NCI-H2227 treated with DMSO at 0.1 percent for 48 hours (cell line): ENCODE measurements at regions not wholly inside any gene's neighbourhood (a gene's known extent, or its start where the extent isn't known, plus 50 kb on each side); places are given as distances from the start of the nearest gene placed in this dataset.
"Not testable (repeated sequence)": the region's sequence is repeated elsewhere in the genome, so short reads cannot be mapped to it uniquely, and the experiment has no call there.

ENCODE experiments used
- DNase-seq: peaks from one replicate; lab custom pipeline; 2025; lab: John Stamatoyannopoulos, UW

DNA sequence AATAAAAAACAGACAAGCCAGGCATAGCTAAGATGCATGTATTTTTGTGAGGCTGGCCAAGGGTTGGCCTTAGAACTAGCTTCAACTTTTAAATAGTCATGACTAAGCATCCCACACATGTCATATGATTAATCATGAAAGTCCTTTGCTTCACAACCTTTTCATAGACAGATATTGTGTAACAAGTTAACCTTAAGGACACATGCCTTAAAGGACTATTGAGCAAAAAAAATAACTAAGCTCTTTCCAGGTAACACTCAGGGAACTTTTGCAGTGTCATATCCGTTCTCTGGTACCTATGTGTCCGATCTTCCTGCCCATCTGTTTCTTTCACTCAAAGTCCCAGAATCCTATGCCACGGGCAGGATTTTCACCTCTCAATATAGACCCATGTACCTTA lies 498.4 kb downstream of the STK39 start:
- no peak for DNase-seq

DNA sequence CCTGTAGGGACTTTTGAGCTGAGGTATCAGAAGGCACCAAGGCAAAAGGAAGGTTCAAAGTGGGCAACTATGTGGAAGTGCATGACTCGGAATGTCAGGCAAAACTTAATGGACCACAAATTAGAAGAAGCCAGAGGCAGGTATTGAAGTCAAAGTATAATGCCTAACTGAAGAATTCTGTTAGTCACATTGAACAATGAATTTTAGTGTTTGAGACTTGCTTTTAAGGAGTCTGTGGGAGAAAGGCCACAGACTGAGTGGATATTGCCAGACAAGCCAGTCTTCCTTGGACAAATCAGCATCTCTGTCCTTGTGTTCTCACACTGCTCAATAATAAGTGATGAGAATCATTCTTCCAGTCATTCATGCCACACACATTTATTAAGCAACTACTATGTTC lies 498.9 kb downstream of the STK39 start:
- no peak for DNase-seq

DNA sequence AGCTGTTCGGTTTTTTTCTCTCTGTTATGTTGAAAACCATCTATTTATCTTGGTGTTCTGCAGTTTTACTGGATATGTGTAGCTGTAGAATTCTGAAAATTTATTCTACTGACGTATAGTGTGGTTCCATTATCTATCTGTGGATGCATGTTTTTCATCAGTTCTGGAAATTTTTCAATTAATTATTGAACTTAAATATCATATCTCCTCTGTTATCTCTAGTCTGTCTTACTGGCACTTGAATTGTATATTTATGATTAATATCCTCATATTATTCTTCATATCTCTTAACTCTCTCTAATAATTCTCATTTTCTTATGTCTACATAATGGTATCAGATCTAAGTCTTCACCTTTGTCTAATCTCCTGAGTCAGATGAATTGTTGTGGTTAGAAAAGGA lies 501.7 kb downstream of the STK39 start:
- no peak for DNase-seq

DNA sequence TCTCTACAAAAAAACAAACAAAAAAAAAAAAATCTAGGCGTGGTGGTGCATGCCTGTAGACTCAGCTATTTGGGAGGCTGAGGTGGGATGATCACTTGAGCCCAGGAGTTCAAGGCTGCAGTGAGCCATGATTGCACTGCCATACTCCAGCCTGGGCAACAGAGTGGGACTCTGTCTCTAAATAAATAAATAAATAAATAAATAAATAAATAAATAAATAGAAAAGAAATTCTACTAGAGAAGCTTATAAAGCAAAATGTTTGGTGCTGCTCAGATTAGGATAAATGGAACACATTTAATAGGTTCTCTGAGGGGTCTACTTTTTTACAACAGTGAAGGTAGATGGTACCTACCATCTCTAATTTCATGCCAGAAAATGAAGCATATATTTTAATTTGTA lies 507.5 kb downstream of the STK39 start:
- not testable (repeated sequence) for DNase-seq

DNA sequence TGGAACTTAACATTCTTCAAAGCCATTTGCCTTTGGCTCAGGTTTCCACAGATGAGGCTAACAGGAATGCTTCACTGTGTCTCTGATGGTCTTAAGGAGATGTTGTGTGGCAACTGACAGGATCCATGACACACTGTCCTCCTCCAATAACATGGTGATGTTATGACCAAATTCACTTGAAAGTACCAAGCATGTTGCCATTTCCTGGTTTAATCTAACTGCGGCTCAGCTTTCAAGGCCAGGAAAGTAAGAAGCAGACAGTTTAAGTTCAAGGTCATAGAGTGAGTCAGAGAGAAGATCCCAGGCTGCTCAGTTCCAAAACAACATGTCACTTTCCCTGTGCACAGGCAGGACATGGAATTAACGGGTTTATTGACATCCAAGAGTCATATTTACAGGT lies 513.6 kb downstream of the STK39 start:
- no peak for DNase-seq

DNA sequence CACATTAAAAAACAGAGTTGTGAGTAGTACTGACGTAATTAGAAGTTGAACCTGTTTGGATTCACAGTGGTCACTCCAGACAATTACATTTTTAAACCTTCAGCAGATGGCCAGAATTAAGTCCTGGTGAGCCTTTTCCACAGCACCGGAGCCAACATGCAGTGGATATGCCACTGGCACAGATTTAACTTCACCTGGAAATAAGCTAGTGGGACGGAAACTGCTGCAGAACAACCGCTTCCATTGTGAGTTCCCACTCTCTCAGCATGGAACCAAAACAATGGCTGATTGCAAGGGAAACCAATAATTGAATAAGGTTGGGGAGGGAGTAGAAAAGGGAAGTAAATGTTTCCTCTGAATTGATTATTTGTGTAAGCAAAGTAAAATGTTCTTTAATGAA lies 515.1 kb downstream of the STK39 start:
- no peak for DNase-seq

DNA sequence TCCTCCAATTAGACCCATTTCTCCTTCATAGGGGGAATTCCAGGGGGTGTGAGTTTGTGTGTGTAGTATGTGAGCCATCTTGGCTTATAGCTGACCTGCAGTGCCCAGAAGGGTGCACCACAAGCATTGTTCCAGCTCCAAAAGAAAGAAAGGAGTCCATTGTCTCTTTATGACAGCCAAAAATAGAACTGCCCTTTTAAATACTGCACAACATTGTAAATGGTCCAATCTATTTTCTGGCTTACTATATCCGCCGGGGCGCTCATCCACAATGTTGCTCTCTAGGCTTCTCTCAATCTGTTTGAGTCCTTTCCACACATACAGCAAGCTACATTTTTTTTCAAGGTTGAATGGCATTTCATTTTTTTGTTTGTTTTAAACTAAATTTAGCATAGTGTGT lies 517.5 kb downstream of the STK39 start:
- peak; percentile 56 for DNase-seq

DNA sequence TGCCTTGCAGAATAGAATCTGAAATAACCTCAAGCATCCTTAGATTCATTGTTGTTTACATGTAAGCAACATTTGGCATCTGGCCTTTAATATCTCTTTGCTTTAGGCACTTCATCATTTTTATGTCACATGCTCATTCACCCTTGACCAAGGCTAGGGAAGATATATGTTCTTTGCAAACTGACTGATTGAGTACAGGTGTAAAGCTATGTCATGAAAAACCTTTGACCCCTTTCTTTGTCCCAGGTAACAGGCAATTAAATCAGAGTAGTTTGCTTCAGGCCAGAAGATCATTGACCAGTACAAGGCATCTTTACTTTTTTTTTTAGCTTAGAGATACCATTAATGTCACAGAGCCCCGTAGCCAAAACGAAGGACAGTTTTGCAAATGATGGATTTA lies 520.6 kb downstream of the STK39 start:
- no peak for DNase-seq

DNA sequence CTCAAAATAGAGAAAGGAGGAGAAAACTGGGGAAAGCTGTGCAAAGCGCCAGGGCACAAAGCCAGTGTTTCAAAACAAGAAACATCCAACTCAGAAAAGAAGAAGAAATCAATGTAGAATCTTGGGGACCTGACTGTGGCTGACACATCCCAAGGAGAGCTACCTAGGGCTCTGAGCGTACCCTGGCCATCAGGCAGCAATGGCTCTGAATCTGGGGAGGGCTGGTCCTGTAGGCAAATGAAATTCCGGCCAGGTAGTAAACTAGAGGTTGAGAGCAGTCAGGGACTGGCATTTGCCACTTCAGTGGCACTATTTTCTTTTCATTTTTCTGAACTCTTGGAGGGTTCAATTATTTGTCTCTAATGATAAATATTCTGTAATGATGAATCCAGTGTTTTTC lies 525.8 kb downstream of the STK39 start:
- DNase-seq: no peak

DNA sequence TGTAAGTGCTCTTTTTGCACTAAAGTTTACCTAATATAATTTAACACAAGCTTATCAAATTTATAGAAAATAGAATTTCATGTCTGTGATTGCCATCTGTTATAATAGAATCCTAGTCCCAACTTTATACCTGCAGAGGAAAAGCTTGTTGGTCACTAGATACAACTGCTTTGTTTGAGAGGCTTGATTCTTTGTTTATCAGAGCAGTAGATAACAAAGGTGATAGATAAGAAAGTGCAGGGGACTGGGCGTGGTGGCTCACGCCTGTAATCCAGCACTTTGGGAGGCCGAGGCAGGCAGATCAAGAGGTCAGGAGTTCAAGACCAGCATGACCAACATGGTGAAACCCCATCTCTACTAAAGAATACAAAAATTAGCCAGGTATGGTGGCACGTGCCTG lies 528.0 kb downstream of the STK39 start:
- no peak for DNase-seq

DNA sequence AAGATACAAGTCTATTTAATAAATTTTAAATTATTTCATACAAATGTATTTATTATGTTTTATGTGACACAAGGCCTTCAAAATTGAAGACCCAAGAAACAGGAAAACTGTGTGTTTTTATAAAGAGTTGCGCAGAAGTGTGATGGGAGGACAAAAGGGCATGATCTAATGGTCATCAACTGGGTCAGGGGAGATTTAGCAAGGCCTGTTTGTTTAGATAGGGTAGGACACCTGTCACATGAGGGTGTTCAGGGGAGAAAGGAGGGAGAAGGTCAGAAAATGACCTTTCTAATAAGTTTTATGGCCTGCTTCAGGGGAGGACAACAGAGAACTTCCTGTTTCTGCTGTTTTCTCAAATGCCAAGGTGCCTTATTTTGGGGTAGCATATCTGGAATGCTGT lies 528.8 kb downstream of the STK39 start:
- no peak for DNase-seq

DNA sequence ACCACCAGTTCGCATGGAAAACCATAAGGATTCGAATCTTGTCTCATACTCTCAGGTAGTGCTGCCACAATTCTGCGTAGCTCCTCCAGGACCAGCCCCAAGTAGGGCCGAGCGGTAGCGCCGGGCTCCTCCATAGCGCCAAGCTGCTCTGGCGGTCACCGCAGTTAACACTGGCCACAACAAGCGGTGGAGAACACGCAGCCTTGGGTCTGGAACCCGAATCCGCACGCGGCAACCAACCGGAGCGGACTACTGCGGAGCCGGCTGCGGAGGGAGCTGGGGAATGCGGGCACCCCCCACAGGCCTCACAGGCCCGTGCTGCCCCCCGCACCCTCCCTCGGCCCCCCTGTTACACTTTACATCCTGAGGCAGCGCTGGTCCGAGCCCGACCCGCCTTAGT lies 531.5 kb downstream of the STK39 start:
- no peak for DNase-seq

DNA sequence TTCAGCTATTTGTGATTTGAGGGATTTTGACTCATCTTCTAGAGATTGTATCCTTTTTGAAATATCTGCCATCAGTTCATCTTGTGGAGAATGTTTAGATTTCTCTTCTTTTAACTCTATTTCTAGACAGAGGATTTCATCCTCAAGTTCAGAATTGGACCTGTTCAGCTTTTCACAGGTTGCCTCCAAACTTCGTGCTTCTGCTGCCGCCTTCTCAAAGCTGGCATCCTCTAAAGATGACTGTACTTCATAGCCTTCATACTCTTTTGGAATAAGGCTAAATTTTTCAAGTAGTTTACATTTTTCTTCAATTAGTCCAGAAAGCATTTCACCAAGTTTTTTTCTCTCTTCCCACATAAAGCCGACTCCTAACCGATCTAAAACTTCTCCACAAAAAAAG lies 531.9 kb downstream of the STK39 start:
- not testable (repeated sequence) for DNase-seq

DNA sequence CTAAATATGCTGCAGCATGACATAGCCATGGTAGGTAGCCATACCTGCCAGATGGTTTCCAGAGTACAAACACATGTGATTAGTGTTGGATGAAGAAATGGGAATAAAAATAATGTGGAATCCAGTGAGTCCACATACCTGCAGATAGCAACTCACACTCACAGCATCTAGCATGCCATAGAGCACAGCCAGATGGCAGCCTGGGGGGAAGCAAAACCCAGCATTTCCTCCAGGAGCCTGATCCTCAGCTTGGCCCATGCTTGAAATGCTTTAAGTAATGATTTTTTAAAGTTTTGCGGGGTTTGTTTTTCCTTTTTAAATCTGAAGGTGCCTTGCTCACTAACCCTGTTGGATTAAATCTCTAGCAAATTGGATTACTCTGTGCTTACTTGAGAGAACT lies 535.1 kb downstream of the STK39 start:
- DNase-seq: no peak

DNA sequence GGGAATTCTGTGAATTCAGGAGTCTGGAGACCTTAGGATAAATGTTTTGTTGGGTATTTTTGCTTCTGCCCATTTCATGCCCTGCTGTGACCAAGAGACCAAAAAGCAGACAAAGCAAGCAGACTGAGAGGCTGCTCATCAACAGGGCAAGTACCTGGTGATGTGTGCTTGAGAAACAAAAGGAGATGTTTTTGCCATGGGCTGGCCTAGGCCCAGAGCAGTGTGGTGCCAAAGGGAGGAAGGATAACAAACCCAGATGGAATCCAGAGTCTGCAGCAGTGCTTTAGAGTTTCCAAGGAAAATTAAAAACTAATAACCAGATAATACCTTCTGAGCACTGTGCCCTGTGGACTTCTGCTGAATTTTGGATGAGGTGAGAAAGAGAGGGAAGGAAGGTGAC lies 538.4 kb downstream of the STK39 start:
- DNase-seq: no peak

DNA sequence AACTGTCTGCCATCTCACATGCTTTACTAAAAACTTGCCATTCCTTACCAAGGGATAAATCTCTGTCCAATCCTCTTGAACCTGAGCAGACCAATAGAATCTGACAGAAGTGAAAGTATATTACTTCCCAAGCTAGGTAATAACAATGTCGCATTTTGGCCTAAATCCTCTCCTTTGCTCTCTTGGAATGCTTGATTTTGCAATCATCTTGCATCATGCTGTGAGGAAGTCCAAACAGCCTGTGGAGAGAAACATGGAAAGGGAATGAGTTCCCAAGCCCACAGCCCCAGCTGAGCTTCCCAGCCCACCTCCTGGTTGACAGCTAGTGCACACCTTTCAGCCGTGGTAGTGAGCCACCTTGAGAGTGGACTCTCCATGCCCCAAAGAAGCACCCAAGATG lies 540.6 kb downstream of the STK39 start:
- DNase-seq: no peak

DNA sequence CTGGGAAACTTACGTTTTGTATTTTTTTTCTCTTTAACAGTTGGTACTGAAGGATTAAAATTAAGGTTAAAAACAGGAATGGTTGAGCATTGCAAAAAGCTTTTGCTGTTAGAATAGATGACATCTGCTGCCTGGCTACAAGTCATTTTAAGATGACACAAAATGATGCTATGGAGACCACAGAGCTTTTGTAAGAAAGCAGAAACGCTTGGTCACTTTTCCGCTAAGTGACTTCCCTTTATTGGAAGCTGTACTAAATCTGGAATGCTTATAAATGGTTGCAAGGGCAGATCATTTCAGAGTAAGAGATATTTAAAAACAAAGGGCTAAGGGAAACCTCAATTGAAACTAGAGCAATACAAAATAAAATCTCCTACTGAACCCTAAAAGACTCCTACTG lies 544.0 kb downstream of the STK39 start:
- DNase-seq: no peak

DNA sequence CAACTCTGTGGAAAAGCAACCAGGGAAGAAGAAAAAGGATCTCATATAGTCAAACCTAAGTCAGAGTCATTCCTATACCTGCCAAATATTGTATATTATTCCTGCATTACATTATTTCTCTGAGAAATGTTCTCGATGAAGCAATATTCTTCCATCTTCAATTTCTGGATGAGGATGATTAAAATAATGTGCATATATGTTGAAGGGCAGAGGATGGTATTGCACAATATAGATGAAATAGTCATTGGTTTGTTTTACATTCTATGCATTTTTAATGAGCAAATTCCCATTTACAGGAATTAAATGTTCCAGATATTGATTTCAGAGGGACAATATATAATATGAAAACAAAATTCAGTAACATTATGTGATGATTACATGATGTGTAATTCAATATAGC lies 545.2 kb downstream of the STK39 start:
- no peak for DNase-seq

DNA sequence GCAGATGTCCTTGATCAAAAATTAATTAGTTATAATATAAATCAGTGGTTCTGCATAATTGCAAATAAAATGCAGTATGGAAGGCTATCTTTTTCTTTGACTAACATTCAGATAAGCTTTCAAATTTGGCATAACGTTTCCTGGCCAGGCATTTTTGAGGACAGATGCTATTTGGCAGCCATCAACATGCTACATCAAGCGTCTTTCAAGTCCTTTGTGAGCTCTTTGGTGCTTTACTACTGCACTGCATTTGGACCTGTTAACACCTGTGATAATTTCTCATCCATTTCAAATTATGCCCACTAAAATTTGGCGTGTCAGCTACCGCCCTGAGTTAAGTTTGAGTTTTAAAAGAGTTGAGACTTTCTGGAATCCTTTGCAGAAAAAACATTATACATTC lies 545.7 kb downstream of the STK39 start:
- DNase-seq: no peak

DNA sequence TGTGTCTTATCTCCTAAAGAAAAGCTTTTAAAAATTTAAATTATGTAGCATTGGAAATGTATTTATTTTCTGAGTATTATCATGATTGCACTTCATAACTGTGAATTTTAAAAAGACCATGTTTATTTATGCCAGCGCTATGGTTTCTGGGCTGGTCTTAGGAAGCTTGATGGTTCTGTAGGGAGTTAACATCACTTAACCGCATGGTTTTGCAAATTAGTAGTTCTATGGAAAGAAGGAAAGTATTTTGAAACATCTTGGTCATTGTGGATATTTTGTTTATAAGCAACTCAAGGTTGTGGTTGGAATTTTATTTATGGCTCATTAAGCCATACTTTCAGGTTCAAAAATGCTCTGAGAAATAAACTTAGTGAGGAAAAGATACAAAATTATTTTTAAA lies 549.4 kb downstream of the STK39 start:
- DNase-seq: no peak

DNA sequence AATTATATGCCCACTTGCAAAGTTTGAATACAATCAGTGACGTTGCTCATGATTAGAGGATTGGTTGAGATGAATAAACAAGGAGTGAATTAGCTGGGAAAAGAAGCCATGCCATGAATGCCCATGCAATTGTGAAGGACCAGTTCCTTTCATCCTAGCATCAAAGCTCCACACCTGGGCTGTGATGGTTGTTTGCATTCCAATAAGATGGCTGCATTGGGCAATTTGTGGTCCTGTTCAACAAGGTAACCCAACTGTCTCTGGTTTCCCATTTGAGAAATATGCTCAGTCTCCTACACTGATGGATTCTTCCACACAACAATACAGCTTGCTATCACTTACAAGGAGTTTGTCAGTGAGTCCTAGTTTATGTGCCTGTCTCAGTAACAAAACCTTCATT lies 550.2 kb downstream of the STK39 start:
- DNase-seq: no peak

DNA sequence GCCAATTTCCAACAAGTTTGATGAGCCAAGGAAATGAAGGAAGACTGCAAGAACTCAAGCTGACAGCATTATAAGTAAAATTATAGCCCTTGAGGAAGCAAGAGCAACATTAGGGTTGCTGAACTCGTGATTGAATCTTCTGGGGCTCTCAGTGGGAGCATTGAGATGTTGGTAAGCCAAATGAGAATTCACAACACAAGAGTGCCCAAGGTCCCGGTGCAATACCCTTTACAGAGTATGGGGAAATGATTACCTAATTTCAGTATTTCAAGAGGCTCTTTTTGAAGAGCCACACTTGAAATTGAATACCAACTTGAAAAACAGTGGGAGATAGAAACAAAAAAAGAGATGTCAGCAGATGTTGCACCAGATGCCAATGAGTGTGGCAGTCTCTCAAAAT lies 554.5 kb downstream of the STK39 start:
- DNase-seq: peak; percentile 98

DNA sequence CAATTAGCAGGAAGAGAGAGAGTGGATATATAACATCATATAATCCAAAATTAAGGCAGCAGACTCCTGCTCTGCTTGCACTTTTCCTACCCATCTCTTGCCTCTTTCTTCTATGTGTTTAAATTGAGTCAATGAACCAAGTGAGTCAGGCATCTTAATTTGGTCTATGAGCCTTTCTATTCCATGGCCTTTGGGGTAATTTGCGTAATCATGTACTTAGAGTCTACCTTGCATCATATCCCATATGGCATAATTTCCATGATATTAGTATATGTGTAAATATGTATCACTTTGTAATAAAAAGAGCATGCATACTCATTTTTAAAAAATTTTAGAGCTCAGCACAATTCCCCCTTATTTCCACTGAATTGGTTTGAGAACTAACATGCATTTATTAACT lies 555.2 kb downstream of the STK39 start:
- no peak for DNase-seq

DNA sequence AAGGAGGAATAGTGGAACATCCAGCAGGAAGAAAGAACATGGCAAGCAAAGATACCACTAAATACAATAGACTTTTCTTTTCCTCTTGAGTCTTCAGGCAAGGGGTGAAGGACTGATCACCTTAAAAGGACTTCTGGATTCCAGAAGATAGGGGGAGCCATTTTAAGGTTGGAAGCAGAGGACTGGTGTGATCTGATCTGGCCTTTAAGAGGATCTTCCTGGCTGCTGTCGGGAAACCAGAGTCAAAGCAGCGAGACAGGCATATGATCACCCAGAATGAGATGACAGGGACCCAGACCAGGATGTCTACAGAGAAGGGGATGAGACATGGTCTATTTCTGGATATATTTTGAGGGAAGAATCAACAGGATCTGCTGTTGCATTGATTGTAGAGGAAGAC lies 558.0 kb downstream of the STK39 start:
- DNase-seq: no peak

DNA sequence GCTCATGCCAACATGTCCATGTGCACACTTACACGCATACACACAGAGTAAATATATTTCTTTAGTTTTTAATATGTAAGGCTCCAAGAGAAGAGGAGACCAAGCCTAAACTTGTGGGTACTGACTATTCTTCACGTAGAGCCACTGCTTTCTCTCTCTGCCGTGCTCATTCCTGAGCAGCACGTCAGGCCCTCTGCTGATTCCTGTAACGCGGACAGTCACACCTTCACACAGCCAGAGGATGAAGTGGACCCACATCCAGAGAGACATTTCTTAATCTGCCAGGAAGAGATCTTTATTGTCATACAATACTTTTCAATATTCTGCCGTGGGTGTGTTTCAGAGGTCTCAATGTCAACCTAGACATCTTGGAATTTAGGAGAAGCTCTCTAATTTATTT lies 560.7 kb downstream of the STK39 start:
- DNase-seq: peak; percentile 76
